Osteoblast (primary cell): ENCODE measurements at regions not wholly inside any gene's neighbourhood (a gene's known extent, or its start where the extent isn't known, plus 50 kb on each side); places are given as distances from the start of the nearest gene placed in this dataset.

ENCODE experiments used
- DNase-seq: peaks from one replicate; pipeline ENCODE4 v3.0.0; 2011; ENCODE audit warnings: low spot score, mixed read lengths; ENCODE audit not compliant: insufficient read length; ENCODE audit errors: missing footprints
- H2AFZ ChIP-seq: 2 replicates; pipeline ENCODE4 v1.6.0; 2011; ENCODE audit warnings: mild to moderate bottlenecking, low read length
- H3K27ac ChIP-seq: 2 replicates; pipeline ENCODE4 v1.5.1; 2011; ENCODE audit warnings: mild to moderate bottlenecking, low read depth, low read length, moderate library complexity
- H3K27me3 ChIP-seq: 2 replicates; pipeline ENCODE4 v1.6.0; 2012; ENCODE audit warnings: mild to moderate bottlenecking, control low read depth, inconsistent platforms, low read length, moderate library complexity; ENCODE audit not compliant: insufficient read depth
- H3K36me3 ChIP-seq: 2 replicates; pipeline ENCODE4 v1.5.1; 2011; ENCODE audit warnings: mild to moderate bottlenecking, low read length, control low read depth, moderate library complexity; ENCODE audit not compliant: insufficient read depth
- H3K4me1 ChIP-seq: 2 replicates; pipeline ENCODE4 v1.5.1; 2011; ENCODE audit warnings: mild to moderate bottlenecking, low read length, control low read depth, moderate library complexity; ENCODE audit not compliant: insufficient read depth
- H3K4me2 ChIP-seq: 2 replicates; pipeline ENCODE4 v1.6.0; 2011; ENCODE audit warnings: mild to moderate bottlenecking, low read length; ENCODE audit not compliant: insufficient read depth
- H3K4me3 ChIP-seq: fragments of 200-600 bp; sonication (generic); 3 replicates; pipeline ENCODE4 v1.5.1; 2012; ENCODE audit warnings: mild to moderate bottlenecking, low read length, inconsistent platforms; ENCODE audit not compliant: insufficient read depth
- H3K79me2 ChIP-seq: 2 replicates; pipeline ENCODE4 v1.6.0; 2012; ENCODE audit warnings: mild to moderate bottlenecking, low read length, control low read depth, inconsistent platforms; ENCODE audit not compliant: insufficient read depth
- H3K9me3 ChIP-seq: 2 replicates; pipeline ENCODE4 v1.5.1; 2011; ENCODE audit warnings: low read depth, low read length, control low read depth
- H4K20me1 ChIP-seq: 2 replicates; pipeline ENCODE4 v1.6.0; 2012; ENCODE audit warnings: mild to moderate bottlenecking, low read length, control low read depth; ENCODE audit not compliant: insufficient read depth
- CTCF ChIP-seq: IDR thresholded peaks from 2 replicates; pipeline ENCODE4 v1.5.1; 2011; ENCODE audit warnings: mild to moderate bottlenecking, low read depth, low read length, moderate library complexity; ENCODE audit errors: extremely low read depth

GRCh38 chr11:116234989-116235568, 537.7 kb downstream of the BUD13 start:
- no peak for DNase-seq
- Histone ChIP-seq H2AFZ (no peak overlapping the region), H3K4me2 (no peak overlapping the region), H3K36me3 (no peaks in the 10 kb centered on the region), H3K4me1 (no peaks in the 10 kb centered on the region), H3K27me3 (no peaks in the 10 kb centered on the region), H3K79me2 (no peaks in the 10 kb centered on the region), H4K20me1 (no peaks in the 10 kb centered on the region), H3K4me3 (no peak overlapping the region), H3K9me3 (no peaks in the 10 kb centered on the region), H3K27ac (no peak overlapping the region)
- TF ChIP-seq CTCF: no peak

DNA sequence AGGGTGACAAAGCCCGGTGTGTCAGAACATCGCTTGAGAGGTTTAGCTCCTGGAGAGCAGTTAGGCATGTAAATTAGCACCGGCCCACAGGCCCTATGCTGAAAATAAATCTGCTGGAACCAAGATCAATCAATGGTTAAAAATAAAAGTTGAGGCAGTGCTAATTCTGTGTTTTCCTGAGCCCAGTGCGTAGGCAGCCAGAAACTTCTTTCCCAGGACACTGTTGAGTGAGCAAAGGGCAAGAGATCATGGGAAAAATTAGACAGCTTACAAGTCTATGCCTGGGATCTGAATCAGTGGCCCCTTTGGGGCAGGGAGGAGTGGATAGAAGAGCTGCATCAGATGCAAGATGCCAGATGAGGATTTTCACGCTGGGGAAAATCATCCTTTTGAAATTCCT, 539.2 kb downstream of the BUD13 start:
- Histone ChIP-seq H2AFZ (no peak overlapping the region), H3K4me3 (no peak overlapping the region), H3K4me2 (no peak overlapping the region), H3K27me3 (no peaks in the 10 kb centered on the region), H3K27ac (no peak overlapping the region), H4K20me1 (no peaks in the 10 kb centered on the region), H3K4me1 (no peaks in the 10 kb centered on the region), H3K79me2 (no peaks in the 10 kb centered on the region), H3K36me3 (no peaks in the 10 kb centered on the region), H3K9me3 (no peaks in the 10 kb centered on the region)
- TF ChIP-seq CTCF: no peak
- DNase-seq: no peak

- no peaks in the 10 kb centered on the region for H3K36me3 ChIP-seq
- H3K9me3 ChIP-seq: no peaks in the 10 kb centered on the region
- no peak overlapping the region for H3K27ac ChIP-seq
- H2AFZ ChIP-seq: no peak overlapping the region
- no peaks in the 10 kb centered on the region for H3K27me3 ChIP-seq
- no peak overlapping the region for H3K4me3 ChIP-seq
- no peak for TF ChIP-seq CTCF
- H3K79me2 ChIP-seq: no peaks in the 10 kb centered on the region
- H4K20me1 ChIP-seq: no peaks in the 10 kb centered on the region
- DNase-seq: no peak
- H3K4me1 ChIP-seq: no peaks in the 10 kb centered on the region
- no peak overlapping the region for H3K4me2 ChIP-seq
Measured at GRCh38 chr11:116232364-116232828, 540.4 kb downstream of the BUD13 start.

GRCh38 chr11:116231543-116231942, 541.2 kb downstream of the BUD13 start:
- DNase-seq: no peak
- H3K79me2 ChIP-seq: no peaks in the 10 kb centered on the region
- no peak for TF ChIP-seq CTCF

More at GRCh38 chr11:116231543-116231942, 541.2 kb downstream of the BUD13 start:
- H3K27ac ChIP-seq: no peak overlapping the region
- H3K27me3 ChIP-seq: no peaks in the 10 kb centered on the region
- no peaks in the 10 kb centered on the region for H4K20me1 ChIP-seq
- H3K4me1 ChIP-seq: no peaks in the 10 kb centered on the region
- no peak overlapping the region for H3K4me2 ChIP-seq
- no peak overlapping the region for H2AFZ ChIP-seq
- no peaks in the 10 kb centered on the region for H3K36me3 ChIP-seq
- H3K9me3 ChIP-seq: no peaks in the 10 kb centered on the region
- no peak overlapping the region for H3K4me3 ChIP-seq
